CD14-positive monocyte (primary cell): ENCODE measurements at regions not wholly inside any gene's neighbourhood (a gene's known extent, or its start where the extent isn't known, plus 50 kb on each side); places are given as distances from the start of the nearest gene placed in this dataset.

Source experiments
- DNase-seq, 3 donors: peaks; one replicate each; pipeline ENCODE4 v3.0.0-alpha.2; 2011 to 2022
- H2AFZ ChIP-seq: 2 replicates; pipeline ENCODE4 v1.6.0; 2012; ENCODE audit warnings: mild to moderate bottlenecking, low read depth, low read length, inconsistent platforms; ENCODE audit not compliant: insufficient read depth, poor library complexity, severe bottlenecking
- H3K27ac ChIP-seq, 2 donors: 1 replicate in 1 of 2; 2 replicates in 1 of 2; pipeline ENCODE4 v1.5.1; 2012 to 2013; ENCODE audit warnings: low read length in 2 of 2, control low read depth in 1 of 2, inconsistent platforms in 1 of 2, low read depth in 1 of 2, mild to moderate bottlenecking in 1 of 2
- H3K27me3 ChIP-seq, 2 donors: one replicate each; pipeline versions ENCODE4 v1.6.0 to v1.6.1; 2011 to 2013; ENCODE audit warnings: low read length in 2 of 2; ENCODE audit not compliant: control insufficient read depth in 2 of 2, insufficient read depth in 2 of 2
- H3K36me3 ChIP-seq, 2 donors: replicated peaks in 1 of 2; 1 replicate in 1 of 2; 2 replicates in 1 of 2; pipeline versions ENCODE4 v1.5.1 to v1.6.1; 2012 to 2013; ENCODE audit warnings: low read length in 2 of 2, control low read depth in 1 of 2, inconsistent platforms in 1 of 2, mild to moderate bottlenecking in 1 of 2; ENCODE audit not compliant: insufficient read depth in 2 of 2, control insufficient read depth in 1 of 2
- H3K4me1 ChIP-seq, 2 donors: 1 replicate in 1 of 2; 2 replicates in 1 of 2; pipeline versions ENCODE4 v1.5.1 to v1.6.1; 2012 to 2013; ENCODE audit warnings: low read length in 2 of 2, control low read depth in 1 of 2, inconsistent platforms in 1 of 2, mild to moderate bottlenecking in 1 of 2, moderate library complexity in 1 of 2; ENCODE audit not compliant: insufficient read depth in 2 of 2, control insufficient read depth in 1 of 2
- H3K4me2 ChIP-seq: replicated peaks from 2 replicates; pipeline ENCODE3; 2012; ENCODE audit warnings: low read length, moderate library complexity, mild to moderate bottlenecking; ENCODE audit not compliant: poor library complexity, severe bottlenecking; ENCODE audit errors: extremely low read depth
- H3K4me3 ChIP-seq, 3 experiments: fragments of 200-600 bp in 1 of 3; sonication (generic) in 1 of 3; replicated peaks in 1 of 3; 1 replicate in 2 of 3; 2 replicates in 1 of 3; pipeline ENCODE4 v1.5.1; 2011 to 2013; ENCODE audit warnings: low read length in 3 of 3, mild to moderate bottlenecking in 3 of 3, control low read depth in 2 of 3, low read depth in 2 of 3, inconsistent platforms in 1 of 3, moderate library complexity in 1 of 3
- H3K79me2 ChIP-seq: 2 replicates; pipeline ENCODE4 v1.6.0; 2012; ENCODE audit warnings: mild to moderate bottlenecking, control low read depth, inconsistent platforms, low read length, moderate library complexity; ENCODE audit not compliant: insufficient read depth
- H3K9ac ChIP-seq: 2 replicates; pipeline ENCODE4 v1.6.0; 2017; ENCODE audit warnings: low read length, mild to moderate bottlenecking; ENCODE audit not compliant: insufficient read depth, poor library complexity, severe bottlenecking
- H3K9me3 ChIP-seq, 2 donors: replicated peaks in 1 of 2; 1 replicate in 1 of 2; 2 replicates in 1 of 2; pipeline versions ENCODE4 v1.5.1 to v1.6.1; 2012 to 2013; ENCODE audit warnings: low read length in 2 of 2, control low read depth in 1 of 2; ENCODE audit not compliant: control insufficient read depth in 1 of 2, insufficient read depth in 1 of 2
- H4K20me1 ChIP-seq: 2 replicates; pipeline ENCODE4 v1.6.0; 2012; ENCODE audit warnings: mild to moderate bottlenecking, low read length, control low read depth, moderate library complexity; ENCODE audit not compliant: insufficient read depth
- H3K27ac Mint-ChIP-seq, 7 donors: one replicate each; pipeline ENCODE4 v1.8.0; 2020; ENCODE audit warnings: mild to moderate bottlenecking in 7 of 7, mixed read lengths in 7 of 7, moderate library complexity in 6 of 7, inconsistent platforms in 2 of 7
- H3K27me3 Mint-ChIP-seq, 3 donors: one replicate each; pipeline ENCODE4 v1.8.0; 2021 to 2022; ENCODE audit warnings: low read depth in 3 of 3, mild to moderate bottlenecking in 3 of 3, mixed read lengths in 3 of 3, moderate library complexity in 3 of 3, inconsistent platforms in 1 of 3
- H3K36me3 Mint-ChIP-seq, 2 donors: one replicate each; pipeline ENCODE4 v1.8.0; 2020; ENCODE audit warnings: mixed read lengths in 2 of 2, inconsistent platforms in 1 of 2, mild to moderate bottlenecking in 1 of 2
- H3K4me1 Mint-ChIP-seq: one replicate; pipeline ENCODE4 v1.8.0; 2020; ENCODE audit warnings: mild to moderate bottlenecking, mixed read lengths
- H3K4me3 Mint-ChIP-seq, 2 donors: one replicate each; pipeline ENCODE4 v1.8.0; 2020; ENCODE audit warnings: mild to moderate bottlenecking in 2 of 2, mixed read lengths in 2 of 2, moderate library complexity in 1 of 2
- H3K9me3 Mint-ChIP-seq, 7 donors: one replicate each; pipeline ENCODE4 v1.8.0; 2020 to 2022; ENCODE audit warnings: mixed read lengths in 7 of 7, mild to moderate bottlenecking in 6 of 7, moderate library complexity in 6 of 7, inconsistent platforms in 2 of 7
- CTCF ChIP-seq: fragments of 200-600 bp; IDR thresholded peaks from one replicate; pipeline ENCODE4 v1.8.0; 2022; ENCODE audit warnings: antibody characterized with exemption, mild to moderate bottlenecking
- WGBS: methylation state at CpG from one replicate; pipeline ENCODE4 v1.1.5; 2013; ENCODE audit warnings: missing lambda C conversion rate; ENCODE audit not compliant: insufficient coverage; 5-methylcytosine and 5-hydroxymethylcytosine counted together
- intact Hi-C, 2 donors: fragments of 100-400 bp; cut with micrococcal nuclease; formaldehyde crosslinking; loops; one replicate each; pipeline versions ENCODE4 v1.15.0 to v1.15.1; 2023

- no peak overlapping the region for H3K4me2 ChIP-seq
- no peak for TF ChIP-seq CTCF
- H3K9ac ChIP-seq: no peak overlapping the region
- 100% methylated on average over 1 of the region's 2 CpGs for WGBS
- intact Hi-C loops: no loop called here
- Mint-ChIP-seq H3K4me1 (peaks cover 2% of the 10 kb centered on the region), H3K36me3 (no peaks in the 10 kb centered on the region), H3K9me3 (peaks cover 0 to 9% (median 0%) of the 10 kb centered on the region in 7 donors), H3K4me3 (no peak overlapping the region), H3K27ac (no peak overlapping the region), H3K27me3 (peaks cover 0 to 5% (median 2%) of the 10 kb centered on the region in 3 donors)
- H3K36me3 ChIP-seq: no peaks in the 10 kb centered on the region
- no peaks in the 10 kb centered on the region for H3K27me3 ChIP-seq
- DNase-seq: no peak
- no peaks in the 10 kb centered on the region for H3K4me1 ChIP-seq
- H3K27ac ChIP-seq: no peak overlapping the region
- no peak overlapping the region for H2AFZ ChIP-seq
- H3K9me3 ChIP-seq: no peaks in the 10 kb centered on the region
- no peaks in the 10 kb centered on the region for H4K20me1 ChIP-seq
- no peak overlapping the region for H3K4me3 ChIP-seq
- H3K79me2 ChIP-seq: no peaks in the 10 kb centered on the region
These were observed 601.0 kb upstream of the LINC00305 start for GRCh38 chr18:64749884-64750283.

GRCh38 chr18:64747803-64748202, 598.9 kb upstream of the LINC00305 start:
- H3K4me3 Mint-ChIP-seq: no peak overlapping the region
- peaks cover 0 to 7% (median 2%) of the 10 kb centered on the region in 7 donors for H3K9me3 Mint-ChIP-seq
- DNase-seq: no peak
- H3K27me3 Mint-ChIP-seq: peaks cover 0 to 5% (median 0%) of the 10 kb centered on the region in 3 donors
- peaks cover 2% of the 10 kb centered on the region for H3K4me1 Mint-ChIP-seq
- no peak overlapping the region for H3K4me2 ChIP-seq
- no peak for TF ChIP-seq CTCF
- no peak overlapping the region for H3K4me3 ChIP-seq
- H3K79me2 ChIP-seq: no peaks in the 10 kb centered on the region
- no peaks in the 10 kb centered on the region for H3K36me3 ChIP-seq
- H4K20me1 ChIP-seq: no peaks in the 10 kb centered on the region
- no peaks in the 10 kb centered on the region for H3K27me3 ChIP-seq
- H3K9me3 ChIP-seq: no peaks in the 10 kb centered on the region
- no peak overlapping the region for H3K27ac ChIP-seq
- H3K36me3 Mint-ChIP-seq: no peaks in the 10 kb centered on the region
- no peak overlapping the region for H2AFZ ChIP-seq
- no peak overlapping the region for H3K9ac ChIP-seq
- H3K27ac Mint-ChIP-seq: no peak overlapping the region
- intact Hi-C loops: no loop called here
- no peaks in the 10 kb centered on the region for H3K4me1 ChIP-seq
